GM19238 (cell line): ENCODE measurements at regions not wholly inside any gene's neighbourhood (a gene's known extent, or its start where the extent isn't known, plus 50 kb on each side); places are given as distances from the start of the nearest gene placed in this dataset.
"Not testable (repeated sequence)": the region's sequence is repeated elsewhere in the genome, so short reads cannot be mapped to it uniquely, and the experiment has no call there.

Experiments used
- DNase-seq: peaks from one replicate; pipeline ENCODE4 v3.0.0; 2011; ENCODE audit warnings: low spot score; ENCODE audit not compliant: insufficient read length

DNA sequence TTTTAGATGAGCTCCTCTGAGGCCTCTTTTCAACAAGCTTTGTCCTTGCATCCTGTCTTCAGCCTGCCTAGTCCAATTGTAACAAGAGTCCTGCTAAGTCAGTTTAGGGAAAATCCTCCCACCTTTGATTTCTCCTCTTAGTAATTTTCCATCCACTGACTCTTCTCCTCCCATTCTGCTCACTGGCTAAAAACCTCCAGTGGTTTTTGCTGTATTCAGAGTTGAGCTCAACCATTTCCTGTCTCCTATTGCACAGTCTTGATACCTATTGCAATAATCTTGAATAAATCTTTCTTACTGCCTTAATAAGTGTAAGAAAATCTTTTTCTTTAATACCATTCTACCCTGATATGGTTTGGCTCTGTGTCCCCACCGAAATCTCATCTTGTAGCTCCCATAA lies 117.8 kb upstream of the ENPP6 start:
- no peak for DNase-seq

DNA sequence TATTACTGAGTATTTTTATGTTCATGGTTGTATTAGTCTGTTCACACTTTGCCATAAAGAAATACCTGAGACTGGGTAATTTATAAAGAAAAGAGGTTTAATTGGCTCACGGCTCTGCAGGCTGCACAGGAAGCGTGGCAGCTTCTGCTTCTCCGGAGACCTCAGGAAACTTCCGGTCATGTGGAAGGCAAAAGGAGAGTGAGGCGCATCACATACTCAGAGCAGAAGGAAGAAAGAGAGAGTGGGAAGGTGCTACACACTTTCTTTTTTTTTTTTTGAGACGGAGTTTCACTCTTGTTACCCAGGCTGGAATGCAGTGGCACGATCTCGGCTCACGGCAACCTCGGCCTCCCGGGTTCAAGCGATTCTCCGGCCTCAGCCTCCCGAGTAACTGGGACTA lies 115.8 kb upstream of the ENPP6 start:
- DNase-seq, result not testable (repeated sequence)

DNA sequence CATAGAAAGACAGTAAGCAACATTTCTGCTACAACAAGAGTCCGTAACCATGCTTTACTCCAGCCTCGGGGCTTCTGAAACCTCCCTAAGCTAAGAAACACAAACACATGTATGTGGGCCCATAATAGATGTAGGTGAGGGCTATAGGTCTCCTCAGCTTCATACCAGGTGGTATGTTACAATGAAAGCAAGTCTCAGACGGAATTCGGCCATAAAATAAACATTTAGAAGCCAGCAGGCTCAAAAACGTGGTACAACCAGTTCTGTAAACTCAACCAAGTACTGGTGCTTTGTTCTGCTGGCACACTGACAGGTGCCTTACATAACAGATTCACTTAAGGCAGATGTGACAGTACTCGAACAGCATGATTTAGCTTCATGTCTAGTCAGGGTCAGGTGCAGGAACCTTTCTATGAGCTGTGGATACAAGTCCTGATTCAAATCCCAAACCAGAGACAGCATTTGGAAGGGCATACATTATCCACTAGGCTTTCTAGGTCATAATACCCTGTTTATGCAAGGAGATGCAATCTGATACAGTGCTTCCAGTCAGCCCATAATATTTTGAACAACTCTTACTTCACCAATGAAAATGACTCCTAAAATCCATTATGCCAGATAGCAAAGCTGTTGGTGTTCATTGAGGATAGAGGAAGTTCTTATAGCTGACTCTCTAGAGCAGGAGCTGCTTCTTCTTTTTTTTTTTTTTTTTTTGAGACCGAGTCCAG lies 113.8 kb upstream of the ENPP6 start:
- DNase-seq, result no peak

DNA sequence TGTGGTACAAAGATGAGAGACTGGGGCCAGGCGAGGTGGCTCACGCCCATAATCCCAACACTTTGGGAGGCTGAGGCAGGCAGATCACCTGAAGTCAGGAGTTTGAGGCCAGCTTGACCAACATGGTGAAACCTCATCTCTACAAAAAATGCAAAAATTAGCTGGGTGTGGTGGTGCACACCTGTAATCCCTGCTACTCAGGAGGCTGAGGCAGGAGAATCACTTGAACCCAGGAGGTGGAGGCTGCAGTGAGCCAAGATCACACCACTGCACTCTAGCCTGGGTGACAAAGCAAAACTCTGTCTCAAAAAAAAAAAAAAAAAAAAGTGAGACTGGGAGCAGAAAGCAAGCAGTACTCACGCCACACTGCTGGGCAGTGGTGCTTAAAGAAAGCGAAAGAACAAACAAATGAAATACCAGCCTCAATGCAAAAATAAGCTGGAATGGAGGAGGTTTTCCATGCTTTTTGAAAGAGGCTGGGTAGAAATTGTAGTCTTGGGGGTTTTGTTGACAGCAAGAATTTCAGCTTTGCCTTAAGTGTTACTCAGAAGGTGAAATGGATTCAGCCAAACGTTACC lies 112.9 kb upstream of the ENPP6 start:
- not testable (repeated sequence) for DNase-seq

DNA sequence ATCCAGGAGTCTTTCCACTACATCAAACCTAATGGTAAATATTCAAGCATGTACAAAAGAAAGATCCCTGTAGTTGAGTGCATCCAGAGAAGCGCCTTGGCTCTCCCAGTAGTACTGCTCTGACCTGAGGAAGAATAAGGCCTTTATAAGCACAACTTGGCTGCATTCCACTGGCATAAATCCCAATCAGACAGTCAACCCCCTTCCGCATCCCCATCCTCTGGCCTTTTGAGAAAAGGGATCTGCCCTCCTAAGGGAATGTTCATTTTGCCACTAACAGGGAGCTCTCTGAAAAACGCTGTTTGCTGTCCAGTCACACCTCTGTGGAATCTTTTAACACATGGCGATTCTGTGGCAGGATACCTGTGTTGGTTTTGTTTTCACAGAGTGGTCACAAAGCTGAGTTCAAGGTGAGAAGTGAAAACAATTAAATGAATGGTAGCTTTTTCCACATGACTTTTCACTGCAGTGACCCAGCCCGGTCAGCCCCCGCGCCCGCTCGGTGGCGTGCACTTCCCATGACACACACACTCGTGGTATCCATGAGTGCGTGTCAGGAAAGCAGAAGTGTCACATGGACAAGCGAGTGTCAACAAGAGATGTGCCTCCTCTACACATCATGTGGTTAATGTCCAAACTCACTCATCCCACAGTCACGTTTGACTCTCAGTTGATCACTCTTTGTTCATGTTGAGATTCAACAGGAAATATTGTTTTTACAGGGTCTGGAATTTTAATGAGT lies 112.2 kb upstream of the ENPP6 start:
- DNase-seq, result no peak

DNA sequence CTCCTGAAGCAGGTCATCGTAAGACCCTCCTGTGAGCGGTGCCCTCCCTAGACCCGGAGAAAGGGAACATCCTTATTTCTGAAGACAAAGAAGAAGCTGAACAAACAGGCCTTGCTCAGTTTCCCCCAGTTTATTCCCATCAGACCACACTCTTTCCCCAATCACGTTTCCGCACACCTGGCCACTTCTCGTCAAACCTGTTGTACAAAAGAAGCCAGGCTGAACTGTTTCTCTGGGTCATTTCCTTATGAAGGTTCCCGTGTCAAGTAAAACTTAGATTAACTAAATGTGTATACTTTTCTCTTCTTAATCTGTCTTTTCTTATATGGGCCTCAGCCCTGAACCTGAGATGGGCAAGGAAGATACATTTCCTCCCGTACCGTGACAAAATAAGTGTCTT lies 111.6 kb upstream of the ENPP6 start:
- DNase-seq, result no peak

DNA sequence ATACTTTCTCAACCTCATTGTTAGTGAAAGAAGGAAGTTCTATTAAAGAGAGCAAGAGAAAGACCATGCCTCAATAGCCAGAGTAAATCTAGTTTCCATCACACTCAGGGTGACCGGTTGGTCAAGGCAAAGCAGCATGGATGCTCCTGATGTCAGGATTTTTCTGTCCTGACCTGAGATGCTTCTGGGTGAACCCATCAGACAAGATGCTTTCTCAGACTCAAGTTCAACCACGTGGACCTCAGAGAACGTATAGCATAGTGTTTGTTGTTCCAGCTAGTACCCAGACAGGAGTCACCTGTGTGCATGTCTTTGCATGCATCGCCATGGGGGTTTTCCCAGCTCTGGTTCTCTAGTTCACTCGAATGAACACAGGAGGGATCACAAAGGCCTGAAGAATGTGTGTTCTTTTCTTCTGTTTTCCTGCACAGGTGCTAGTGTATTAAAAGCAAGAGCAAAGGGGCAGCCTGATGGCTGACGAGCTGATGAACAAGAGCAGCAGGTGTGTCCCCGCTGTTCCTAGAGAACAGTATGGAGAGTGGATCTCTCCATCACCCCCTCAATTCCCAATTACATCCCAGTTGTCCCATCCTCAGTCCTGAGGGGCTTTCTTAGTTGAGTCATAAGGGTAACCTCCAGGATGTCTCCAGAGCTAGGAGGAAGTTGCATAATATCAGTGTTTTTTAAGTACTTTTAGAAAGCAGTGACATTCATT lies 110.5 kb upstream of the ENPP6 start:
- no peak for DNase-seq

DNA sequence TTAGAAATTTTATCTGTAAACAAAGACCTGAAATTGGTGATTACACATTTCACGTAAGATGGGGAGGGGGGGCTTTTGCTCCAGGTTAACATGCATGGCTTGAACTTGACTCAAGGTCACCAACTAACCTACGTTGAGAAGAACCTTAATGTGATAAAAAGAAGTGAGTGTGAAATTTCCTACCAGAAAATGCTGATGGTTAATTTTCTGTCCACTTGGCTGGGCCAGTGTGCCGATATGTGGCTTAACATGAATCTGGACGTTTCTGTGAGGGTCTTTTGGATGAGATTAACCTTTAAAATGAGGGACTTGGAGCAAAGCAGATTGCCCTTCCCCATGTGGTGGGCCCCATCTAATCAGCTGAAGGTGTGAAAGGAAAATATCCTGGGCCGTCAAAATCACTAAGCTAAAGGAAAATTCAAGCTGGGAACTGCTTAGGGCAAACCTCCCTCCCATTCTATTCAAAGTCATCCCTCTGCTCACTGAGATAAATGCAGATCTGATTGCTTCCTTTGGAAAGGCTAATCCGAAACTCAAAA lies 107.3 kb upstream of the ENPP6 start:
- no peak for DNase-seq

DNA sequence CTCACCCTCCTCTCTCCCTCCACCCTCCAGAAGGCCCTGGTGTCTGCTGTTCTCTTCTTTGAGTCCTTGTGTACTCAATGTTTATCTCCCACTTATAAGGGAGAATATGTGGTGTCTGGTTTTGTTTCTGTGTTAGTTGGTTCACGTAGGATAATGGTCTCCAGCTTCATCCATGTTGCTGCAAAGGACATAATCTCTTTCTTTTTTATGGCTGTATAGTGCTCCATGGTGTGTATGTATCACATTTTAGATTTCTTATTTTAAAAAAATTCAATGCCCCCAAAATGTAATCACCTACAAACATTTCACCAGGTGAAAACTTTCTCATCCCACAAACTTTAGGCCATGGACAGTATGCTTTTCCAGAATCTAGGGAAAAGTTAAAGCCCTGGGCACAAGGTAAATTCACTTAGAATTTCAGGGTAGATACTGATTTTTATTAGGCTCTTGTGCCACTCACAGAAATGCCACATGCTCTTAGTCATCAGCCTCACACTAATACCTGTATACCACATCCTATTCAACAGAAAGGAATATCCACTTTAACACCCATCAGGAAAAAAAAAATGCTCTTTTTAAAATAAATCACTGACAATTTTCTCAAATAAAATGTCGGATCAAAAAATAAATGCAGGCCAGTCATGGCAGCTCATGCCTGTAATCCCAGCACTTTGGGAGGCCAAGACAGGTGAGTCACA lies 104.8 kb upstream of the ENPP6 start:
- no peak for DNase-seq

DNA sequence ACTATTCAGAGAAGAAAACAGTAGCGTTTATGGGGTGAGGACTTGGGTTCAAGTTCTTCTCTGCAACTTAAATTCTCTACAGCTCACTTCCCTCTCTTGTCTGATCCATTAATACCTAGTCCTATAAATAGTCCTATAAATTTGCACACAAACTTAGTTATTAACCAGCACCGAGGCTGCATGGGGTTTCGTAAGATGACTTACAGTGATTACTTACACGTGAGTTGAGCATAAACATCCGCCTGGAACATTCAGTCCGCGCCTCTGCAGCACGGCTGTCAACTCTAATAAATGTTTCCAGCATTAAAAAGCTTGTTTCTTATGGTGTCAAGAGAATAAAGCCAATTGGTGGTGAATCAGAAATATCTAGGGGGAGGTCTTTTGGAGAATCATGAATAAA lies 103.0 kb upstream of the ENPP6 start:
- DNase-seq, result no peak

DNA sequence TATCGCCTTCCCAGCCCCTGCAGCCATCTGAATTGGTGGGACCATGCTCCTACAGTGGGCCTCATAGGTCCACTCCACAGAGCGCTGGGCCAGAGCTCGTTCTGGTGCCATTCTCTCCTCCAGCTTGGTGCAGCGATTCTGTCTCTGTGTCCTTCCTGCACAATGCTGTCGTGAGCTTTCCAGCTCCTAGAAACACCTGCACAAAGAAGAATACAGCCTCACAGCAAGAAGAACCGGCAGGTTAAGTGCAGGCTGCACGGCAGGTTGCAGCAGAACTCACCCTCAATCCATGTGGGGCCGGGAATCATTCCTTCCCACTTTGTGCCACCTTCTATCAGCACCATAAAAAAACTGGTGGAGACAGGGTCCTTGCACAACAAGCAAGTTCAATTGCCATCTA lies 101.2 kb upstream of the ENPP6 start:
- no peak for DNase-seq

DNA sequence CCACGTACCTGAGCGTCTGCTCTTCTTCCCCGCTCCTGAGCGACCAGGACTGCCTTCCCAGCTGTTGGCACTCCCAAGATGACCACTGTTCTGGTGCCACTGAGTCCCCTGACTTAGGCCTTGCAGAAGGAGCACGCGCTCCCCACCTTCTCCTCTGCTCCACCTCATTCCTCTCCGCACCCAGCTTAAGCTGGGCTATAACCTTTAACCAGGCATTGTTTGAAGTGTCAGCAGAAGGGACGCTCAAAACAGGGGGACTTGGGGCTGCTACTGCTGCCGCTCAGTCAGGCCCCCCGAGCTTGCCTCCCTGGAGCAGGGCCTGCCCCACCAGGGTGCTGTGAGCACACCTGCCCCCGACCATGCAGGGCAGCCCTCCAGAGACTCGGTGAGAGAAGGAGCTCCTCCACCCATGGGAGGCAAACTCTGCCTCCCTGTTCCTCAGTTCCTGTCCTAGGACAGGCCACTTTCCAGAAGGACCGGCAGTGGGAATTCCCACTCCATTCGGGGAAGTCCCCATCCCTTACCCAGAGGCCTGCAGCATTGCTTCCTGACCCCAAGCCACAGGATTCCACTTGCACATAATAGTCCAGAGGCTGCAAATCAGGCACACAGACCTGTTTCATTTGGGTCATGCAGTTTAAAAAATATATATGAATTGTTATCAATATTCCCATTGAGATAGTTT lies 99.7 kb upstream of the ENPP6 start:
- no peak for DNase-seq

DNA sequence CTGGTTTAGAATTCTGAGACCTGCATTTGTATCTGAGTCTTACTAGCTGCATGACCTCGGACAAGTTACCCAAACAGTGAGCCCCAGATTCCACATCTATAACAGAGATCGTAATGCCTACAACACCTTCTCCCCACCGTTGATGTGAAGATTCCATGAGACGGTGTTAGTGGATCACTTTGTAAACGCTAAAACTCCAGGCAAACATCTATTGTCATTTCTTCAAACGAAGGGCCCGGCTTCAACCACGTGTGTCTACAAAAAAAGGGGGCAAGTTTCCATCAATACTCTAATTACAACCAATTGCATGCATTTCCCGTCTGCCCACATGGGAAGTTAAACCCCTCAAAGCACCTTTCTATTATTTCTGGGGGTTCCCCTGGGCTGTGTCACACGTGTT lies 99.1 kb upstream of the ENPP6 start:
- no peak for DNase-seq

DNA sequence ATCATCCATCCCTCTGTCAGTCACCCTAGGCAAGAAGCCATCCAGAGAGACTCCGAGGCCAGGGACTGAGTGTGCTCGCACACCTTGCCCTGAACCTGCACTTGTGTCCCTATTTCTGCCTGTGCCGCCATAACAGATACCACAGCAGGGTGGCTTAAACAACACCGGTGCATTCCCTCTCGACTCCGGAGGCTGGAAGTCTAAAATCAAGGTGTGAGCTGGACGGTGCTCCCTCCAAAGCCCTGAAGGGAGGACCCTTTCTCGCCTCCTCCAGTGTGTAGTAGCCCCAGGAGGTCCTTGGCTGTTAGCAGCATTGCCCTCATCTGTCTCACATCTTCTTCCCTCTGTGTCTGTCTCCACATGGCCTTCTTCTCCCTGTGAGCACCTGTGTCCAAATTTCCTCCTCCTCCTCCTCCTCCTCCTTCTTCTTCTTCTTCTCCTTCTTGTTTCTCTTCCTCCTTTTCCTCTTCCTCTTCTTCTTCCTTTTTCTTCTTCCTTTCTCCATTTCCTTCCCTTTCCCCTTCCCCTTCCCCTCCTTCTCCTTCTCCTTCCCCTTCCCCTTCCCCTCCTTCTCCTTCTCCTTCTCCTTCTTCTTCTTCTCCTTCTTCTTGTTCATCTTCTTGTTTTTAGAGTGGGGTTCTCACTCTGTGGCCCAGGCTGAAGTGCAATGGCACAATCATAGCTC lies 98.1 kb upstream of the ENPP6 start:
- no peak for DNase-seq

DNA sequence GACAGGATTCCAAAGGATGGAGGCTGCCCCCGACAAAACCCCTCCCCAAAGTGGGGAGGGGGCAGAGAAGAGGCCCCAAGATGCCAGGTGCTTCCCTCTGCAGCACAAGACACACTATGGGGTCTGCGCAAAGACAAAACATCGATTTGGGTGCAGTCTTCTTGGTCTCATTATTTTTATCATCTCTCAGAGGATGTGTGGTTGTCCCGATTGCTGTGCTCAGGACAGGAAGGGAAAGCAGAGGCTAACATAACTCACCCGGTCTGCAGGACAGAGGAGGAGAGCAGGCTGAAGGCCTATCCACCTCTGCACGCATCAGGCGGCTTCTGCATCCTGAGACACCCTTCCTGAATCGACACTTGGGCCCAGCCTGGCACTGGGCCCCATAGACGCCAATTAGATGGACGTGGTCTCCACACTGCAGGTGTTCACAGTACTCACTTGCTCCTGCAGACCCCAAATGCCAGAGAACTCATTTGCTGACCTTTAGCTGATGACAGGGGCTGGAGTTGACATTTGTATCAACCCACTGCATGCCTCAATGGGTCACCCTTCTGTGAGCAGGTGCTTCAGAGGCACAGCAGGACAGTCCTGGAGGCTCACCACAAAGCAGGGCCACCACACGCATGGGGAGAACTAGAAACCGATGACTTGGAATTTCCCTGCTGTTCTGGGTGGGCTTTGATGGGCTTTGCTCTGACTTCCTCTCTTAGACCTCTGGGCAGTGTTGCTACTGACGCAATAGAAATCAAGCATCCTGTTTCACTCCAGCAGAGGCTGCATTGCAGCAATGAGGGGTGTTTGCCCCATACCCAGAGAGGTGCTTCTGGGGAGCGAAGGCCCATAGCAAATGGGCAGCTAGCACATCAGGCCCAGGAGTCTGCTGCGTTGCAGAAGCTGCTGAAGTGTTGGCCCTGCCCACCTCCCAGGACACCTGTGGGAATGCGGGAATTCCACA lies 96.3 kb upstream of the ENPP6 start:
- peak; percentile 41 for DNase-seq

DNA sequence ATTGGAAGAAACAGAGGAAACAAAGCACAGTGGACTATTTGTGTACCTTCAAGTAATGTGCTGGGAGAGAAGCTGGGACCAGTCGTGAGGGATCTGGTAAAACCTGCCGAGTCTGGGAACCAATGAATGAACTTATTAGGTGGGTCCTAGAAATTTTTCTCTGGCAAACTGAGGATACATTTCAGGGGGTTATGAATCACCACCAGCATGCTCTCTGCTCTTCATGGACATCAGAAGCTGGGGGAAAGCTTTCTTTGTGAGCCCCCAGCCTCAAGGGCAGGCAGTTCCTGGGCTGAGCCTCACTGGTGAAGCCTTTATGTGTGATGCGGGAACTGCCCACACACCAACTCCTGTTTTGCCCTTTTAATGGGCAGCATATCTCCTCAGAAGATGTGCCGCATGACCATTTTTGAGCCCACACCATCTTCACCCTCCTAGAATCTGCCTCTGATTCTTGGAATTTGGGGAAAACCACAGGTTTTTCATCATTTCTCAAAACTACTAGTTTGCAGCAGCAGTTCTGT lies 95.4 kb upstream of the ENPP6 start:
- no peak for DNase-seq

DNA sequence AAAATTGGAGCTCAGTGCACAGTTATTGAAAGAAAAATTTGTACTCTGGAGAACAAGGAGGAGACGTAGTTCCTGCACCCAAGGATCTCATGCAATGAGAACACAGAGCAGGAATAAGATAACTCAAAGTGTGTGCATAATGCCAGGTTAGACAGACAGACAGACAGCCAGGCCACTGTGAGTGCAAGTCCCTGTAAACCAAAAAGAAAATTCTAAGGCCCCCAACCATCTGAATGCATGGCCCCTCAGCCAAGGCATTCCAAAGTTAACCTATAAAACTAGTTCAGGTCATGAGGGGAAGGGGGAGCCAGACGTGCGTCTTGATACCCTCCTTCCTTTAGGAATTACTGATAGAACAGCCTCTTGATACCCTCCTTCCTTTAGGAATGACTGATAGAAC lies 94.5 kb upstream of the ENPP6 start:
- no peak for DNase-seq

DNA sequence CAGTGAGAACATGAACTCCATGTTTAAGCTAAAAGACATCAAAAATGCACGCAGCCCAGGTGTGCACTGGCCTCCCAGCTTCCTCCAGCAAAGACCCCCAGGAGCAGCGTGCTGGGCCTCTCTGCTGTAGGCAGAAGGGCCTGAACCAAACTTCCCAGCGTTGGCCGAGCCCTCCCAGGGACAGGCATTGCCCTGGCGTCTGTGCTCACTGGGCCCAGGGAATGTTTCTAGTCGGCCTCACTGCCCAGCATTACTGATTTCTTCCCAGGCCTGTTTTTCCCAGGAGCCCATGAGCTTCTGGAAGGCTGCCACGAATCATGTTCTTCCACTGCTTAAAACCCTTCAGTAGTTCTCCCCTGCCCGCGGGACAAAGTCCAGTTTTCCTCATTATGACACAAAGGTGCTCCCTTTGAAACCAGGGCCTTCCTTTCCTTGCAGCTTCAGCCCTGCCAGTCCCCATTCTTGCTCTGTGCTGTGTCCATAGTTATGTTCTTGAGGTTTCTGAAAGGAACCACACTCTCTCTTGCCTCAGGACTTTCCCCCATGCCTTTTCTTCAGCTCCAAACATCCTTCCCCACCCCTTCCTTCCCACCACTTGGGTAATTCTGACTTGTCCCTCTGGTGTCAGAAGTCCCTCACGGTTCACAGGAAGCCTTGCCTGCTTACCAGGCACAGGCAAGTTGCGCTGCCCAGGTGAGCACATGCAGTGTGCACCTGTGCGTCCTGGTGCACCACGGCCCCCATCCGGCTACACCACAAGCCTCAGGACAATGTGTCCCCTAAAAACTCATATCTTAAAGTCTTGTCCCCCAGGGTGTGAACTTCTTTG lies 93.4 kb upstream of the ENPP6 start:
- no peak for DNase-seq
